NB4 (cell line): ENCODE measurements at regions not wholly inside any gene's neighbourhood (a gene's known extent, or its start where the extent isn't known, plus 50 kb on each side); places are given as distances from the start of the nearest gene placed in this dataset.

Source experiments
- DNase-seq: peaks from one replicate; pipeline ENCODE4 v3.0.0; 2010; ENCODE audit warnings: low read depth
- H3K4me3 ChIP-seq: one replicate; pipeline ENCODE4 v1.5.1; 2011; ENCODE audit warnings: mild to moderate bottlenecking, low read depth, low read length, moderate library complexity
- MYC ChIP-seq: IDR thresholded peaks from 2 replicates; pipeline ENCODE4 v1.6.1; 2011; ENCODE audit warnings: low read depth, low read length
- POLR2A ChIP-seq: IDR thresholded peaks from 2 replicates; pipeline ENCODE4 v1.6.1; 2011; ENCODE audit warnings: mild to moderate bottlenecking; ENCODE audit not compliant: insufficient read length; ENCODE audit errors: extremely low read depth
- TF ChIP-seq, protein P1 (sequence below): IDR thresholded peaks from 2 replicates; pipeline ENCODE4 v1.6.1; 2011; ENCODE audit warnings: low read depth, low read length
- TF ChIP-seq, protein P2 (sequence below): IDR thresholded peaks from one replicate; pipeline ENCODE4 v1.5.1; 2012; ENCODE audit warnings: low read depth, low read length

DNA sequence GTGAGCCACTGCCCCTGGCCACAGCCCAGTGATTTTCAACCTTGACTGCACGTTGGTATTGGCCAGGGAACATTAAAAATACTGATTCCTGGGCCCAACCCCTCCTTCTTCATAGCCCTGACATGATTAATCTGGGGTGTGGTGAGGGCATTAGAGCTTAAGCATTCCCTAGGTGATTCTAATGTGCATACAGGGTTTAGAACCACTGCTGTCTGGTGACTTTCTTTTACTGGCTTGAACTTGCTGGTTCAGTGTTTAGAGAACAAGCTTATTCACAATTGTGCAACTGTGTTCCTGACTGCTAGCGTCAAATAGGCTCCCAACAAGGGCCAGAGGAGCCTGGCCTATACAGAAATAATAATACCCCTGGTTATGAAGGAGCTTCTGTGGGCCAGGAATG, 488.8 kb upstream of the CCDC196 start:
- no peak overlapping the region for H3K4me3 ChIP-seq
- DNase-seq: no peak
- TF ChIP-seq, protein P1, sequence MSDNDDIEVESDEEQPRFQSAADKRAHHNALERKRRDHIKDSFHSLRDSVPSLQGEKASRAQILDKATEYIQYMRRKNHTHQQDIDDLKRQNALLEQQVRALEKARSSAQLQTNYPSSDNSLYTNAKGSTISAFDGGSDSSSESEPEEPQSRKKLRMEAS: no peak
- TF ChIP-seq POLR2A (no peak), MYC (no peak)

DNA sequence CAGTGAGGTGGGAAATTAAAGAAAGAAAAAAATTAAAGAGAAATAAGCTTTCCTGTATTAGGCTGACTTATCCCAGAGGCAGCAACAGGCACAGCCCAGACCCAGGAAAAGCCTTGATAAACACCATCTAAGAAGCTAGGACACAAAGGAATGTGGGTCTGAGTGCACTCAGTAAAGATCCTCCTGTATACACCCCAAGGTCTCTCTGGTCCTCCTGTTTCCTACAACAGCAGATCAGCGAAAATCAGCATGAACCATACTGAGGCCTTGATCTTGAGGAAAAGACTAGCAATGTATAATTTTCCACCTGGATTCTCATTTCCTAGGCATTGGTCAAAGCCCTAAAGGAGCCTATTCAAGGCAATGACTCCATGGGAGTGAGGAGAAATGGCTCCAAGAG, 486.3 kb upstream of the CCDC196 start:
- no peak for DNase-seq

DNA sequence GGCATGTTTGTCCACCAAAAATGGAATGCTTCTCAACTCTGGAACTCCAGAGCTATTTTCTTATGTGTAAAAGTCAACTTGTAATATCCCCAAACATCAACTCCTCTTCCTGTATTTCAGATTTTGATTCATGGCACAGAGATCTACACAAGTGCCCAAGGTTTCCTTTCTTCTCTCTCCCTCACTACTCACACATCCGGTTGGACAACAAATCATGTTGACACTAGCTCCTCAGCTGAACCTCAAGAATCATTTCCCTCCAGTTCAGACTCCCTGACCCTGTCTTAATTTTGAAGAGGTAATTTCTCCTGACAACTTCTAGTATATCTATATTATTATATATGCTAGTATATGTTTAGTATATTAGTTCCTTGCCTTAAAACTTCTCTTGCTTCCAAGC, 485.4 kb upstream of the CCDC196 start:
- TF ChIP-seq, protein P2, sequence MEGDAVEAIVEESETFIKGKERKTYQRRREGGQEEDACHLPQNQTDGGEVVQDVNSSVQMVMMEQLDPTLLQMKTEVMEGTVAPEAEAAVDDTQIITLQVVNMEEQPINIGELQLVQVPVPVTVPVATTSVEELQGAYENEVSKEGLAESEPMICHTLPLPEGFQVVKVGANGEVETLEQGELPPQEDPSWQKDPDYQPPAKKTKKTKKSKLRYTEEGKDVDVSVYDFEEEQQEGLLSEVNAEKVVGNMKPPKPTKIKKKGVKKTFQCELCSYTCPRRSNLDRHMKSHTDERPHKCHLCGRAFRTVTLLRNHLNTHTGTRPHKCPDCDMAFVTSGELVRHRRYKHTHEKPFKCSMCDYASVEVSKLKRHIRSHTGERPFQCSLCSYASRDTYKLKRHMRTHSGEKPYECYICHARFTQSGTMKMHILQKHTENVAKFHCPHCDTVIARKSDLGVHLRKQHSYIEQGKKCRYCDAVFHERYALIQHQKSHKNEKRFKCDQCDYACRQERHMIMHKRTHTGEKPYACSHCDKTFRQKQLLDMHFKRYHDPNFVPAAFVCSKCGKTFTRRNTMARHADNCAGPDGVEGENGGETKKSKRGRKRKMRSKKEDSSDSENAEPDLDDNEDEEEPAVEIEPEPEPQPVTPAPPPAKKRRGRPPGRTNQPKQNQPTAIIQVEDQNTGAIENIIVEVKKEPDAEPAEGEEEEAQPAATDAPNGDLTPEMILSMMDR: no peak
- TF ChIP-seq, protein P1: no peak
- TF ChIP-seq POLR2A (no peak), MYC (no peak)
- no peak overlapping the region for H3K4me3 ChIP-seq
- no peak for DNase-seq

More for the DNA sequence above, 486.3 kb upstream of the CCDC196 start:
- H3K4me3 ChIP-seq: no peak overlapping the region
- TF ChIP-seq, protein P1: no peak
- TF ChIP-seq, protein P2: no peak
- TF ChIP-seq MYC (no peak), POLR2A (no peak)

DNA sequence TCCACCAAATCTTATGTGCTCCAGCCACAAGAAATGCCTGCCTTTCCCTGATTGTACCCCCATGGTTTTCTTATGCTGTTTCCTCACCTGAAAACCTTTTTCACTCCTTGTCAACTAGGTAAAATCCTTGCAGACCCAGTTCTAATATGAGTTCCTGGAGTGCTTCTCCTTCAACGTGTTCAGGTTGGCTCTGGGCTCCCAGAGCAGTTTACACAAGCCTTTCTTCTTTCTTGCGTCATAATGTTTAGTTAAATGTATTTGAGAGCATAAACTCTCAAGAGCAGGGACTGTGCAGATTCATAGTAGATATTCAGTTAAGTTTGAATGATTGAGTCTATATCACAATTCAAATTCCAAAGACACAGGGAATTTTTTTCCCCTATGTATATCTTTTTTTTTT, 484.8 kb upstream of the CCDC196 start:
- TF ChIP-seq MYC (no peak), POLR2A (no peak)
- TF ChIP-seq, protein P1: no peak
- TF ChIP-seq, protein P2: no peak
- DNase-seq: no peak

DNA sequence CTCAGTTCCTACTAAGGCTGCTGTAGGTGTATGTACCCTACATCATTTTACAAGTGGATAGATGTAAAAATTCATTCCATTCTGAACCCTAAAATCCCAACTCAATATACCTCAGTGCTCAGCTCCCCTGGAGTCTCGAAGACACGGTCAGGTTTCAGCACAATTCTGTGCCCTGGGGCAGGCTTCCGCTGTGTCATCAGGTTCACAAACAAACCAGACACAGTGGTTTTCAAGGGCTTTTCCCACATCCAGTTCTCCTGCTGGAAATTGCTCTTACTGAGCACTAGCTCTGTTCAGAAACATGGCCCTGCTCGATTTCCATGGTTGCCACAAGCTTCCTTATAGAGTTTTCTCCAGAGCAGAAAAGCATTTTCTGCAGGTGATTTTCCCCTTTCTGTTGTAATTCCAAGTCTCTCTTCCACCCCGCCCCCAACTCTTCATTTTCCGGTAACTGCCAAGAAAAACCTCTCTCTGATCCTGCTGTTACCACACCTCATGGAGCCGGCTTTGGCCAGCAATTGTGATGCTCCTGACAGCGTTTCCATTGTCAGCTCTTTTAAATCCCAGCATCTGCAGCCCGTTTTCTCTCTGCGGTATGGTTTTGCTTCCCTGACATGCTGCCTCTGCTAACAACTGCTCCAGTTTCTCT, 483.0 kb upstream of the CCDC196 start:
- no peak overlapping the region for H3K4me3 ChIP-seq
- DNase-seq: no peak
- TF ChIP-seq, protein P1: no peak
- TF ChIP-seq MYC (no peak), POLR2A (no peak)
- TF ChIP-seq, protein P2: no peak

More for the DNA sequence above, 484.8 kb upstream of the CCDC196 start:
- no peak overlapping the region for H3K4me3 ChIP-seq

DNA sequence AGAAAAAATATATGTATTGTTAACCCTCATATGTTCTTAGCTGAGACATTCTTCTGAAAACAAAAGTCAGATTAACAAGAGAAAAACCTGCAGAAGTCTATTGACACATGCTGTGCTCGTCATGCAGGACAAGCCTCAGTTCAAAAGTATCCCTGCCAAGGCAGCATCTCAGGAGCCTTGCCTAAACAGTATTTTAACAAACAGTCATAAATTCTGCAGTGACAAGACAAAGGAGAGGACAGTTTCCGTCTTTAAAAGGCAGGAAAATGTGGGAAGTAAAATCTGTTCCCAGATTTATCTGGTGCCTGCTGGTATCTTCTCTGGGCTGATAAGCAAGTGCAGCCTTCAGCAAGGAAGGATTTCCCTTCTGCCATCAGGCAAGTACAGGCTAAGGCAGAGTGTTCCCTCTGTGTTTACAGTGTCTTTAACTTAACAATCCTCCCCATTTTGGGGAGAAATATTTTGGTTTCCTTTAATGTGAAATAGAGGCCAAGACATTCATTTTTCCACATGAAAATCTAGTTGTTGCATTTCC, 480.2 kb upstream of the CCDC196 start:
- TF ChIP-seq POLR2A: no peak
- TF ChIP-seq, protein P1: no peak
- TF ChIP-seq MYC: no peak
- TF ChIP-seq, protein P2: no peak
- no peak for DNase-seq
- no peak overlapping the region for H3K4me3 ChIP-seq
